ENCODE measurements at regions not wholly inside any gene's neighbourhood (a gene's known extent, or its start where the extent isn't known, plus 50 kb on each side); places are given as distances from the start of the nearest gene placed in this dataset.

DNA sequence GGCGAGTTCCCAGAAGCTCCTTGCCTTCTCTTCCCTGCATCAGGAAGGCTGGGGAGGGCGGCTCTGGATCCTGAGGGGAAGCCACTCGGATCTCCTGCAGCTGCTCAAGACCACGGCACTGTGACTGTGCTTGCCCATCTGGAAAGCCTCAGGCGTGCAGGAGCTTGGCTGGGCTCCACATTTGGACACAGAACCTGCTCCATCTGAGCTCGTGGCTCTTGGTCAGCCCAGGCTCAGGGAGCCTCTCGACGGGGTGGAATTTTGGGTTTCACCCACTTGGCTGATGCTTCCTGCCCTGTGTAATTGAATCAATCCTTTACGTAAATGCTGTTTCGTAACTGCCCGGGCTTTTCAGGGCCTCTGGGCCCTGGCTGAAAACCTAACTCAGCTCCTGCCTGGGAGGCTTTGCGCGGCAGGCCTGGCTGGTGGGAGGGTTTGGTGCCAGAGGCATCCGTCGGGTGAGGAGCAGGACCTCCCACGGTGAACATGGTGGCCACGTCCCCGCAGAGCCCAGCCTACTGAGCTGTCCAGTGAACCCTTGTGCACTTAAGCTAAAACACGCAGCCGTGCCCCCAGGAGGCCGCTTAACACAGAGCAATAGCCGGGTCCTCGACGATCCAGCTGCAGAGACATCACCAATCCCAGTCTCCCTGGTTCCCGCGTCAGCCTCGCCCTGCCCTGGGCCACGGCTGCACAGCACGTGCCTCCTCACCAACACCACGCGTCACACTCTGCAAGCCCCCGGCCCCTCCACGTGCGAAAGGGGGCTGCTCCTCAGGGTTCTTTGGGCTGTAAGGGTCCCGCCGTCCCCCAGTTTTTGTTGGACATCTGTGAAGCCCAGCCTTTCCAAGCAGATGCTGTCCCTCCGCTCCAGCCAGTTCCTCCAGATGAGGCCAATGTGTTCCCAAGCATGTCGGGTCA, 241.0 kb downstream of the DLL1 start:
- WGBS (ENCODE audit: low lambda C conversion rate, missing lambda C conversion rate): 81% methylated on average over 38 of the region's 38 CpGs
- Histone ChIP-seq H3K4me2 (no peak overlapping the region), H3K27ac (peak overlapping the region; percentile 81), H4K20me1 (ENCODE audit: insufficient read depth, poor library complexity, severe bottlenecking) (no peaks in the 10 kb centered on the region), H2AFZ (no peak overlapping the region), H3K9me3 (ENCODE audit: low read depth) (no peaks in the 10 kb centered on the region), H3K36me3 (replicated peaks; ENCODE audit: insufficient read depth, low read depth) (no peaks in the 10 kb centered on the region), H3K9me2 (replicated peaks; ENCODE audit: insufficient read depth) (no peaks in the 10 kb centered on the region), H3K27me3 (no peaks in the 10 kb centered on the region), H3K79me2 (no peaks in the 10 kb centered on the region), H3K4me1 (ENCODE audit: insufficient read depth) (peaks cover 4% of the 10 kb centered on the region), H3K4me3 (no peak overlapping the region)
- DNase-seq (ENCODE audit: low spot score): peak; percentile 68
- no peak for TF ChIP-seq EZH2 (IDR thresholded peaks at IDR 0.05; ENCODE audit: borderline replicate concordance)
- TF ChIP-seq, protein P1, sequence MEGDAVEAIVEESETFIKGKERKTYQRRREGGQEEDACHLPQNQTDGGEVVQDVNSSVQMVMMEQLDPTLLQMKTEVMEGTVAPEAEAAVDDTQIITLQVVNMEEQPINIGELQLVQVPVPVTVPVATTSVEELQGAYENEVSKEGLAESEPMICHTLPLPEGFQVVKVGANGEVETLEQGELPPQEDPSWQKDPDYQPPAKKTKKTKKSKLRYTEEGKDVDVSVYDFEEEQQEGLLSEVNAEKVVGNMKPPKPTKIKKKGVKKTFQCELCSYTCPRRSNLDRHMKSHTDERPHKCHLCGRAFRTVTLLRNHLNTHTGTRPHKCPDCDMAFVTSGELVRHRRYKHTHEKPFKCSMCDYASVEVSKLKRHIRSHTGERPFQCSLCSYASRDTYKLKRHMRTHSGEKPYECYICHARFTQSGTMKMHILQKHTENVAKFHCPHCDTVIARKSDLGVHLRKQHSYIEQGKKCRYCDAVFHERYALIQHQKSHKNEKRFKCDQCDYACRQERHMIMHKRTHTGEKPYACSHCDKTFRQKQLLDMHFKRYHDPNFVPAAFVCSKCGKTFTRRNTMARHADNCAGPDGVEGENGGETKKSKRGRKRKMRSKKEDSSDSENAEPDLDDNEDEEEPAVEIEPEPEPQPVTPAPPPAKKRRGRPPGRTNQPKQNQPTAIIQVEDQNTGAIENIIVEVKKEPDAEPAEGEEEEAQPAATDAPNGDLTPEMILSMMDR (IDR thresholded peaks at IDR 0.05; ENCODE audit: poor library complexity): no peak
- no peak for TF ChIP-seq EZH2phosphoT487 (IDR thresholded peaks at IDR 0.05; ENCODE audit: low read depth, severe bottlenecking, unreplicated experiment)

DNA sequence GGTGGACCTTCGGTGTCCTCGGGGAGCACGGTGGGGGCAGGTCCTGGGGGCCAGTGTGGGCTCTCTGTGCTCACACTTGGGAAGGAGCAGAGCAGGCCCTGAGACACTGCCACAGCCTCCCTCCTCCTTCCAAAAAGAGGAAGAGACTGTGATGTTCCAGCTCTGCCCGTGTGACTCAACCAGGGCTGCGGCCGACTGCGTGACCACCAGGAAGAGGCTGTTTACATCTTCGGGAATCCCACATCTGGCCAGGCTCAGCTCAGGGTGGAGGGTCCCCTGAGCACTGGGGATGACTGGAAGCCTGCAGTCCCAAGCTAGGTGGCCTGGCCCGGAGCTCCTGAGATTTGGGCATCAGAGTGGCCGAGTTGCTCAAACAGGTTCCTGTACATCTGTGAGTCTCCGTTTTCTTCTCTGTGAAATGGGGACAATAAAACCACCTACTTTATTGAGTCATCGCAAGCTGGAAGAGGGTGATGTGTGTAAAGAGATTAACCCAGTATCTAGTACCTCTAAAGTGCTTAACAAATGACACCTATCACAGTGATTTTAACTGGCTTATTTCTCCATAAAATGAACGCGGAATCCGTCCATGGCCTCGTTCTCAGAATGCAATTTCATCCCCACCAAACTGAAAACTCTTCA, 242.1 kb downstream of the DLL1 start:
- WGBS (ENCODE audit: low lambda C conversion rate, missing lambda C conversion rate): 72% methylated on average over 15 of the region's 16 CpGs
- Histone ChIP-seq H3K79me2 (no peaks in the 10 kb centered on the region), H4K20me1 (ENCODE audit: insufficient read depth, poor library complexity, severe bottlenecking) (no peaks in the 10 kb centered on the region), H3K4me2 (no peak overlapping the region), H3K36me3 (replicated peaks; ENCODE audit: insufficient read depth, low read depth) (no peaks in the 10 kb centered on the region), H3K4me1 (ENCODE audit: insufficient read depth) (peaks cover 4% of the 10 kb centered on the region), H3K9me3 (ENCODE audit: low read depth) (no peaks in the 10 kb centered on the region), H3K9me2 (replicated peaks; ENCODE audit: insufficient read depth) (no peaks in the 10 kb centered on the region), H3K4me3 (no peak overlapping the region), H2AFZ (no peak overlapping the region), H3K27ac (peak overlapping the region; percentile 81), H3K27me3 (no peaks in the 10 kb centered on the region)
- no peak for TF ChIP-seq EZH2phosphoT487 (IDR thresholded peaks at IDR 0.05; ENCODE audit: low read depth, severe bottlenecking, unreplicated experiment)
- TF ChIP-seq, protein P1 (IDR thresholded peaks at IDR 0.05; ENCODE audit: poor library complexity): no peak
- no peak for TF ChIP-seq EZH2 (IDR thresholded peaks at IDR 0.05; ENCODE audit: borderline replicate concordance)
- DNase-seq (ENCODE audit: low spot score): no peak

DNA sequence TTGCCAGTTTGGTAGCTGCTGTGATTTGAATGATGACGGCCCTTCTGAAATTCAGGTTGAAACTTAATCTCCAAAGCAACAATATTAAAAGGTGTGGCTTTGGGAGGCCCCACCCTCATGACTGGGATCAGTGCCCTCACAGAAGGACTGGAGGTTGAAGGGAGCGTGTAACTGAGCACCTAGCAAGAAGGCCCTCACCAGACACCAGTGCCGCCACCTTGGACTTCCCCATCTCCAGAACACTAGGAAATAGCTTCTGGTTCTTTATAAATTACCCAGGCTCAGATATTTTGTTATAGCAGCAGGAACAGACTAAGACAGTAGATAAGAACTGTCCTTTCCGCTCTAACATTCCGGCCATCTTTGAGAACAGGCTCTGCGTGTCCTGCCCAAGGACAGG, 243.1 kb downstream of the DLL1 start:
- WGBS (ENCODE audit: low lambda C conversion rate, missing lambda C conversion rate): 98% methylated on average over 6 of the region's 6 CpGs
- TF ChIP-seq EZH2phosphoT487 (IDR thresholded peaks at IDR 0.05; ENCODE audit: low read depth, severe bottlenecking, unreplicated experiment): no peak
- no peak for TF ChIP-seq EZH2 (IDR thresholded peaks at IDR 0.05; ENCODE audit: borderline replicate concordance)
- TF ChIP-seq, protein P1 (IDR thresholded peaks at IDR 0.05; ENCODE audit: poor library complexity): no peak
- H3K4me1 ChIP-seq (ENCODE audit: insufficient read depth): peaks cover 4% of the 10 kb centered on the region
- H3K27ac ChIP-seq: peak overlapping the region; percentile 62
- H3K9me3 ChIP-seq (ENCODE audit: low read depth): no peaks in the 10 kb centered on the region
- H3K36me3 ChIP-seq (replicated peaks; ENCODE audit: insufficient read depth, low read depth): no peaks in the 10 kb centered on the region
- no peak overlapping the region for H3K4me2 ChIP-seq
- DNase-seq (ENCODE audit: low spot score): no peak
- no peaks in the 10 kb centered on the region for H3K27me3 ChIP-seq
- H3K9me2 ChIP-seq (replicated peaks; ENCODE audit: insufficient read depth): no peaks in the 10 kb centered on the region
- no peak overlapping the region for H3K4me3 ChIP-seq
- no peaks in the 10 kb centered on the region for H3K79me2 ChIP-seq
- H2AFZ ChIP-seq: no peak overlapping the region
- no peaks in the 10 kb centered on the region for H4K20me1 ChIP-seq (ENCODE audit: insufficient read depth, poor library complexity, severe bottlenecking)
